DND-41 (cell line): ENCODE measurements at regions not wholly inside any gene's neighbourhood (a gene's known extent, or its start where the extent isn't known, plus 50 kb on each side); places are given as distances from the start of the nearest gene placed in this dataset.

Experiments
- ATAC-seq: fragments of 200-7000 bp; cut with Tn5 transposase; 3 replicates; pipeline ENCODE4 v1.9.1; 2021; ENCODE audit warnings: low read depth; ENCODE audit not compliant: insufficient read depth
- DNase-seq: peaks from one replicate; pipeline ENCODE4 v3.0.0-alpha.2; 2020
- H2AFZ ChIP-seq: 2 replicates; pipeline ENCODE4 v1.6.0; 2012; ENCODE audit warnings: low read depth, low read length
- H3K27ac ChIP-seq: 2 replicates; pipeline ENCODE4 v1.5.1; 2012; ENCODE audit warnings: low read length, inconsistent platforms
- H3K27me3 ChIP-seq: fragments of 200-600 bp; sonication (generic); 2 replicates; pipeline ENCODE4 v1.6.0; 2012; ENCODE audit warnings: low read length, mild to moderate bottlenecking, inconsistent platforms; ENCODE audit not compliant: insufficient read depth, poor library complexity
- H3K36me3 ChIP-seq: 2 replicates; pipeline ENCODE4 v1.5.1; 2012; ENCODE audit warnings: low read length, inconsistent platforms; ENCODE audit not compliant: insufficient read depth
- H3K4me1 ChIP-seq: 2 replicates; pipeline ENCODE4 v1.5.1; 2012; ENCODE audit warnings: mild to moderate bottlenecking, low read length; ENCODE audit not compliant: insufficient read depth
- H3K4me2 ChIP-seq: 2 replicates; pipeline ENCODE4 v1.6.0; 2012; ENCODE audit warnings: mild to moderate bottlenecking, moderate library complexity, low read length, inconsistent platforms; ENCODE audit not compliant: insufficient read depth
- H3K4me3 ChIP-seq, 2 experiments: fragments of 200-600 bp in 1 of 2; shearing (Covaris generic) in 1 of 2; 2 replicates each; pipeline ENCODE4 v1.5.1; 2012 to 2016; ENCODE audit warnings: inconsistent platforms in 2 of 2, low read length in 2 of 2, mild to moderate bottlenecking in 2 of 2, low read depth in 1 of 2, moderate library complexity in 1 of 2
- H3K79me2 ChIP-seq: 2 replicates; pipeline ENCODE4 v1.6.0; 2012; ENCODE audit warnings: low read length, inconsistent platforms; ENCODE audit not compliant: insufficient read depth
- H3K9ac ChIP-seq: 2 replicates; pipeline ENCODE4 v1.6.0; 2012; ENCODE audit warnings: low read depth, mild to moderate bottlenecking, inconsistent platforms, low read length, moderate library complexity
- H3K9me3 ChIP-seq: 2 replicates; pipeline ENCODE4 v1.5.1; 2012; ENCODE audit warnings: low read length, moderate library complexity, mild to moderate bottlenecking, inconsistent platforms; ENCODE audit not compliant: insufficient read depth, severe bottlenecking
- H4K20me1 ChIP-seq: 2 replicates; pipeline ENCODE4 v1.6.0; 2012; ENCODE audit warnings: low read length; ENCODE audit not compliant: insufficient read depth
- EZH2 ChIP-seq: IDR thresholded peaks from 3 replicates; pipeline ENCODE4 v1.6.1; 2012; ENCODE audit warnings: borderline replicate concordance, low read depth, mild to moderate bottlenecking, moderate library complexity, low read length, inconsistent platforms; ENCODE audit not compliant: severe bottlenecking
- TF ChIP-seq, protein P1 (sequence below): IDR thresholded peaks from 2 replicates; pipeline ENCODE4 v1.5.1; 2012; ENCODE audit warnings: borderline replicate concordance, low read length, moderate library complexity, mild to moderate bottlenecking; ENCODE audit not compliant: poor library complexity, severe bottlenecking; ENCODE audit errors: extremely low read depth

DNA sequence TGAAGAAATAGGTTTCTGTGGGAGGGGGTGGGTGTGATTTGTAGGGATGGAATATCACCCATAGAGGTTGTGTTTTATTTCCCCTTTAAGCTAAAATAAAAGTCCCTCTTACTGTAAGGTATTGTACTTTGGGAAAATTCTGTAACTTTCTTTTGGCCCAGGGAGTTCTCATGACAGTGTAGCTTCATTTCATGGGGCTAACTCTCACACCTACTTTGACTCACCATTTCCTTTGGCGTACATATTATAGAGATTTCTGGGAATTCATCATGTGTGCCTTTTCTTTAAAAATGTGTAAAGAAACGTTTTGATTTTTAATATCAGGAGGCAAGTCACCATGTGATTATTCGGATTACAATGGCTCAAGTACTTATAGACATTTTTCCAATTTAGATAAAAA, 477.7 kb upstream of the CFAP20DC start:
- no peaks in the 10 kb centered on the region for H3K27me3 ChIP-seq
- TF ChIP-seq, protein P1, sequence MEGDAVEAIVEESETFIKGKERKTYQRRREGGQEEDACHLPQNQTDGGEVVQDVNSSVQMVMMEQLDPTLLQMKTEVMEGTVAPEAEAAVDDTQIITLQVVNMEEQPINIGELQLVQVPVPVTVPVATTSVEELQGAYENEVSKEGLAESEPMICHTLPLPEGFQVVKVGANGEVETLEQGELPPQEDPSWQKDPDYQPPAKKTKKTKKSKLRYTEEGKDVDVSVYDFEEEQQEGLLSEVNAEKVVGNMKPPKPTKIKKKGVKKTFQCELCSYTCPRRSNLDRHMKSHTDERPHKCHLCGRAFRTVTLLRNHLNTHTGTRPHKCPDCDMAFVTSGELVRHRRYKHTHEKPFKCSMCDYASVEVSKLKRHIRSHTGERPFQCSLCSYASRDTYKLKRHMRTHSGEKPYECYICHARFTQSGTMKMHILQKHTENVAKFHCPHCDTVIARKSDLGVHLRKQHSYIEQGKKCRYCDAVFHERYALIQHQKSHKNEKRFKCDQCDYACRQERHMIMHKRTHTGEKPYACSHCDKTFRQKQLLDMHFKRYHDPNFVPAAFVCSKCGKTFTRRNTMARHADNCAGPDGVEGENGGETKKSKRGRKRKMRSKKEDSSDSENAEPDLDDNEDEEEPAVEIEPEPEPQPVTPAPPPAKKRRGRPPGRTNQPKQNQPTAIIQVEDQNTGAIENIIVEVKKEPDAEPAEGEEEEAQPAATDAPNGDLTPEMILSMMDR: no peak
- no peak for TF ChIP-seq EZH2
- no peaks in the 10 kb centered on the region for H4K20me1 ChIP-seq
- H3K4me2 ChIP-seq: no peak overlapping the region
- no peaks in the 10 kb centered on the region for H3K79me2 ChIP-seq
- H3K9ac ChIP-seq: no peak overlapping the region
- no peak overlapping the region for H3K27ac ChIP-seq
- no peaks in the 10 kb centered on the region for H3K36me3 ChIP-seq
- no peaks in the 10 kb centered on the region for H3K4me1 ChIP-seq
- no peak overlapping the region for H3K4me3 ChIP-seq
- H2AFZ ChIP-seq: no peak overlapping the region
- ATAC-seq (no peak), DNase-seq (no peak)
- H3K9me3 ChIP-seq: no peaks in the 10 kb centered on the region

DNA sequence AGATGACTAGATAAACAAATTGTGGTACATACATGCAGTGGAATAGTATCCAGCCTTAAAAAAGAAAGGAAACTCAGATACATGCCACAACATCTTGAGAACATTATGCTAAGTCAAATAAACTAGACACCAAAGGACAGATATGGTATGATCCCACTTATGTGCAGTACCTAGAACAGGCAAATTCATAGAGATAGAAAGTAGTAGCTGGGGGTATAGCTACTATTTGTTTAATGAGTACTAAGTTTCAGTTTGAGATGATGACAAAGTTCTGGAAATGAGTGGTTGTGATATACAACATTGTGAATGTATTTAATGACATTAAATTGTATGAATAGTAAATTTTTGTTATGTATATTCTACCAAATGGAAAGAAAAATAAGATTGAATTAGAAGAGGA, 477.2 kb upstream of the CFAP20DC start:
- Histone ChIP-seq H3K4me3 (no peak overlapping the region), H4K20me1 (no peaks in the 10 kb centered on the region), H3K27me3 (no peaks in the 10 kb centered on the region), H3K4me1 (no peaks in the 10 kb centered on the region), H3K27ac (no peak overlapping the region), H3K9me3 (no peaks in the 10 kb centered on the region), H3K4me2 (no peak overlapping the region), H3K9ac (no peak overlapping the region), H2AFZ (no peak overlapping the region), H3K79me2 (no peaks in the 10 kb centered on the region), H3K36me3 (no peaks in the 10 kb centered on the region)
- TF ChIP-seq EZH2: no peak
- TF ChIP-seq, protein P1: no peak
- DNase-seq (no peak), ATAC-seq (no peak)

DNA sequence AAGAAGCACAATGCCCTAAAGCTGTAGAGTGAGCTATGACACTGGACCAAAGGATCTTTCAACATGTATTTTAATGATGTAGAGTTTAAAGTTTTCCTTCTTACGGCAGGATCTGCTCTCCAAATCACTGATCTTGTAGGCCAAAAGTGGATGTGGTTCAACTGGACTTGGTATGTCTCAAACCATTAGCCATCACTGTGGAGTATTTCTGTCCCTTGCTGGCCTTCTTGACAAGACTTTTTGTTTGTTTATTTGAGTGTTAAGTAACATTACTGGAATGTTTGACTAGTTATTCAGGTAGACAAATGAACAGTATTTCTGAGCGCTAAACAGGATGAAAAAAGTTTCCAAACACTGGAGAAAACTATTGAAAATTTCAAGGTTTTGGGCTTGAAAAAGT, 472.7 kb upstream of the CFAP20DC start:
- Histone ChIP-seq H3K79me2 (no peaks in the 10 kb centered on the region), H3K4me3 (no peak overlapping the region), H3K9ac (no peak overlapping the region), H4K20me1 (no peaks in the 10 kb centered on the region), H3K36me3 (no peaks in the 10 kb centered on the region), H3K4me2 (no peak overlapping the region), H3K27ac (no peak overlapping the region), H2AFZ (no peak overlapping the region), H3K27me3 (no peaks in the 10 kb centered on the region), H3K4me1 (peaks cover under 1% of the 10 kb centered on the region; the same call in 1 of the 2 replicates), H3K9me3 (no peaks in the 10 kb centered on the region)
- DNase-seq (no peak), ATAC-seq (no peak)
- TF ChIP-seq EZH2: no peak
- TF ChIP-seq, protein P1: no peak

DNA sequence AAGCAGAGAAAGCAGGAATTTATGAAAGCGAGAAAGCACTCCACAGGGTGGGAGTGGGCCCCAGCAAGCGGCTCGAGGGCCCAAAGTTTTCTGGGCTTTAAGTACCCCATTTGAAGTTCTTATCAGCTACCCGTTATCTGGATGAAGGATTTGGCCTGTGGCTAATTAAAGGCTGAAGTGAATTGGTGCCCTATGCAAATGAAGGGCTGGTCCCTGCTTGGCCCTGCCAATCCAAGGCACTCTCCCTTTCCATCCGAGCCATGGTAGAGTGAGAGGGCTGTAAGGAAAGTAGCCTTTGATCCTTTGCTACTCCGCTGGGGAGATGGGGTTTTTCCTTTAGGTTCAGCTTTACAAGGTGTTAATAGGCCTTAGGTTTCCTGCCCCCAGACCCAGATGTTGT, 469.3 kb upstream of the CFAP20DC start:
- no peak overlapping the region for H3K4me2 ChIP-seq
- no peak overlapping the region for H3K9ac ChIP-seq
- no peak for ATAC-seq
- H4K20me1 ChIP-seq: no peaks in the 10 kb centered on the region
- no peak overlapping the region for H3K4me3 ChIP-seq
- H3K79me2 ChIP-seq: no peaks in the 10 kb centered on the region
- H3K9me3 ChIP-seq: no peaks in the 10 kb centered on the region
- no peak for TF ChIP-seq EZH2
- TF ChIP-seq, protein P1: no peak
- peaks cover 22% of the 10 kb centered on the region for H3K4me1 ChIP-seq
- H3K27ac ChIP-seq: no peak overlapping the region
- H3K27me3 ChIP-seq: no peaks in the 10 kb centered on the region
- H3K36me3 ChIP-seq: no peaks in the 10 kb centered on the region
- H2AFZ ChIP-seq: no peak overlapping the region
- no peak for DNase-seq
